Fibroblast of pulmonary artery (primary cell): ENCODE measurements at regions not wholly inside any gene's neighbourhood (a gene's known extent, or its start where the extent isn't known, plus 50 kb on each side); places are given as distances from the start of the nearest gene placed in this dataset.

ENCODE experiments used
- DNase-seq: peaks from one replicate; pipeline ENCODE4 v3.0.0-alpha.2; 2010; ENCODE audit warnings: low read depth
- H3K4me3 ChIP-seq: replicated peaks from 2 replicates; pipeline ENCODE4 v1.5.1; 2011; ENCODE audit warnings: low read depth, mild to moderate bottlenecking, control low read depth, low read length, moderate library complexity
- CTCF ChIP-seq: IDR thresholded peaks from 2 replicates; pipeline ENCODE4 v1.5.1; 2011; ENCODE audit warnings: mild to moderate bottlenecking, control low read depth, low read length, inconsistent platforms; ENCODE audit errors: missing control alignments

GRCh38 chr18:68623342-68623741 is 91.6 kb downstream of the TMX3 start:
- H3K4me3 ChIP-seq = no peak overlapping the region
- TF ChIP-seq CTCF = peak; percentile 88
- DNase-seq = peak; percentile 86

- no peak for TF ChIP-seq CTCF
- no peak overlapping the region for H3K4me3 ChIP-seq
- DNase-seq = no peak
These were observed 103.6 kb downstream of the TMX3 start for GRCh38 chr18:68611311-68611710.

- no peak overlapping the region for H3K4me3 ChIP-seq
- no peak for TF ChIP-seq CTCF
- DNase-seq = no peak
These were observed 105.9 kb downstream of the TMX3 start for GRCh38 chr18:68608851-68609490.

- H3K4me3 ChIP-seq = no peak overlapping the region
- no peak for TF ChIP-seq CTCF
- DNase-seq = no peak
These were observed 107.1 kb downstream of the TMX3 start for GRCh38 chr18:68607852-68608251.

GRCh38 chr18:68604256-68604655 is 110.7 kb downstream of the TMX3 start:
- peak; percentile 29 for DNase-seq
- no peak overlapping the region for H3K4me3 ChIP-seq
- no peak for TF ChIP-seq CTCF

- no peak overlapping the region for H3K4me3 ChIP-seq
- TF ChIP-seq CTCF = no peak
- DNase-seq = no peak
These were observed 118.9 kb downstream of the TMX3 start for GRCh38 chr18:68596016-68596415.

GRCh38 chr18:68588169-68588568 is 126.7 kb downstream of the TMX3 start:
- TF ChIP-seq CTCF = no peak
- no peak for DNase-seq
- H3K4me3 ChIP-seq = no peak overlapping the region
